Suppressor macrophage (primary cell): ENCODE measurements at regions not wholly inside any gene's neighbourhood (a gene's known extent, or its start where the extent isn't known, plus 50 kb on each side); places are given as distances from the start of the nearest gene placed in this dataset.
"Not testable (repeated sequence)": the region's sequence is repeated elsewhere in the genome, so short reads cannot be mapped to it uniquely, and the experiment has no call there.

Source experiments
- DNase-seq, 4 experiments: peaks; one replicate each; pipeline ENCODE4 v3.0.0-alpha.2; 2020 to 2022

- no peak for DNase-seq
These were observed 627.4 kb downstream of the FBXO15 start for GRCh38 chr18:73520229-73520628.

GRCh38 chr18:73516056-73516455 lies 631.6 kb downstream of the FBXO15 start:
- DNase-seq, result not testable (repeated sequence)

DNA sequence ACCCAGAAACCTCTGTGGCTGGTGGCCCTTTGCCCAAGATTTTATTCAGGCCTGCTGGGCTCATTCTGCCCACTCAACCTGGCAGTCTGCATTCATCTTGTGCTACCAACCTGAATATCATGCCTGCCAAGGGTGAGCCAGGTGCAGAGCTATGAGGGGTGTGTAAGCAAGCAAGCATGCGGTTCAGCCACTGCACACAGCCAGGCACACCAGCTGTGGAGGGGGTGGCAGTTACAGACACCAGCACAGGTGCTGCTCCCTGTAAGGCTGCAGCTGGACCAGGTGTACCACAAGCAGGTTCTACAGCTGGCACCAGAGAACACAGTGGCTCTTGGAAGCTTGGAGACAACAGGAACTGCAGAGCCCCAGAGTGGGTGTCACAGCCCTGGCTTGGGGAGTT lies 633.2 kb downstream of the FBXO15 start:
- no peak for DNase-seq

DNA sequence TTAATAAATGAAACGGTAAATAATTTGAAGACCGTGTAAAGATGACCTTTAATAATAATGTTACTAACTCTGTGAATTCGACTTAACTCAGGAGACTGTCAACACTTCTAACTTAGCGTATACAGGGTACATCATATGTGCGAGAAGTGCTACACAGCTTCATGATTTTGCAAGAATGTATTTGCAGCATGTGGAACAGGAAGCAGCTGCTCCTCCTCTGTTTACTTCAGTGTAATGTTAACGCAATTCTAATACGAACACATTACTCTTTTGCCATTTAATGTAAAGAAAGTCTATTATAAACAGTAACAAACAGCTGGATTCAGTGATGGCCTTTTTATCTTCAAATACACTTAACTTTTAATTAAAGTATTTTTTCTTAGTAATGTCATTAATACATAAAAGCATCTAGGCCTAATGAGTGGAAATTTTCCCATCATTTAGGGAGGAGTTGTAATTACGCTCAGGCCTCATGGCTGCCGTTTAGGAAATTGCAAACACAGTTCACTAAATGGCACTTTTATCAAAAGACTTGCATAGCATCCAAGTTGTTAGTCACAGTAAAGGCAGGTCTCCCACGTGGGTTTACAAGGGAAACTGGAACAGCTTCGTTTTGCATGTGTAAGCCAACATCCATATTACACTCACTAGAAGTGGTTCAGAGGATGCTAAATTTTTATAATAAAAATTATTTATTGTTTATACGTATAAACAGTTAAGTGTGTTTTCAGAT lies 635.7 kb downstream of the FBXO15 start:
- DNase-seq, result no peak

GRCh38 chr18:73509460-73509859 lies 638.2 kb downstream of the FBXO15 start:
- DNase-seq, result no peak

DNA sequence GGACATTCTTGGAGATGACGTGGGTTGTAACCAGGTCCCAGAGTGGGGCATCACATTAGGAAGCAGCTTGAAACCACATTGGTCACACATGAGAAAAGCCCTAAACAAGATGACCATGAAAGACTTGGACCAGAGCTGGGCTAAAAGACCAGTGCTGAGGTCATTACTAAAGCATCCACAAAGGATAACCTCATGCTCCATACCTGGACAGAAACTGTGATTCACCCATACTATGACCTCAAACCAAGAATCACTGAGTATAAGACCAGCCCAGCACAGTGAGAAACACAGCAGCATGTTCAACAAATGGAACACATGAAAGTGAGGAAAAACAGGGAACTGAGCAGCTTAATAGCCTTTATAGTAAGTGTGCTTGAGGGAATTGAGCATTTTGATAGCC lies 635.5 kb upstream of the NETO1 start:
- DNase-seq, result no peak

GRCh38 chr18:73487966-73488365 lies 620.2 kb upstream of the NETO1 start:
- DNase-seq, result no peak

- no peak for DNase-seq
These were observed 617.4 kb upstream of the NETO1 start for GRCh38 chr18:73485166-73485565.

DNA sequence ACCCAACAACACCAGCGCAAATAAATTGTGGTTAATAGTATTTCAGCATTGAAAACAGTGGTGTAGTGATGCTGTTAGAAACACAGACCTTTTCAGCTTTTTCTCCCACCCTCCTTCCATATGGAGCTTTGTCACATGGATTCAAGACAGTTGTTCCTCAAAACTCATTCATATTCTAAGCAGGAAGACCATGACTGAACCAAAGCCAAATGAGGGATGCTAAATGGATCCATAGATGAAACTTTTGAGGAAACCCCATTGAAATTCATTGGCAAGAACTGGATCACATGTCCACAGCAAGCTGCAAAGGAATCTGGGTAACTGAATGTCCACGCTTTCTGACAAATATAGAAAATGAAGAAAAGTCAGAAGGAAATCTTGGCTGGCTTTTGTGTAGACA lies 615.1 kb upstream of the NETO1 start:
- DNase-seq, result no peak

DNA sequence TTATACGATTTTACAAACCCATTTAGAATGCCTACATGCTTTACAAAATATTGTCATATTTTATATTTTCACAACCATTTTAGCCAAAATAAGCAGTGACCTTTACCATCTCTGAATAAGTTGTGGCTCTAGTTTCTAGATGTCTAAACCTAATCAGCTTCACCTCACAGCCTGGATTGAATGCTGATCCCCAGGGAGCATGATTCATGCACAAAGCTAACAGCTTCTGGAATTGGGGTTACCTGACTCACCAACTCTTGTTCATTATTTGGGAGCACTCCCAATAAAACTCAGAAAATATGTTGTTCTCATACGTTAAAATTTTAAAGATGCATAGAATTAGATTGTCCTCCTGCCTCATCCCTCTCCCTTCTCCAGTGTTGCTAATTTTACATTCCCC lies 611.7 kb upstream of the NETO1 start:
- DNase-seq, result no peak

DNA sequence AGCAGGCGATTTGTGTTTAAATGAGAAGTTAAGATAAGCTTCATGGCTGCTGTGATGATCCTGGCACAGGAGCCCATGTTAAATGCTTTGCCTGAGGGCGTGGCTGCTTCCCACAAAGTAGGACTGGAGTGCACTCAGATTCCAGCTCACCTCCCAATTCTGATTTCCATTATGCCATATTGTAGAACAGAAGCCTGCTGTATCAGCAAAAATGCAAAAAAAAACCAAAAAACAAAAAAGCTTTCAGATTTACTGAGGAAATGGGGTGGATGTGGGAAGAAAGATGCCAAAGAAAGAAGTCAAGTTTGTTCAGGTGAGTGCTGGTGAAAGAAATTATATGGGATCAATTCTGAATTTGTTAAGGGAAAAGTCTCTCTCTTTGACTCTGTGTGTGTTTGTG lies 610.4 kb upstream of the NETO1 start:
- DNase-seq, result no peak

DNA sequence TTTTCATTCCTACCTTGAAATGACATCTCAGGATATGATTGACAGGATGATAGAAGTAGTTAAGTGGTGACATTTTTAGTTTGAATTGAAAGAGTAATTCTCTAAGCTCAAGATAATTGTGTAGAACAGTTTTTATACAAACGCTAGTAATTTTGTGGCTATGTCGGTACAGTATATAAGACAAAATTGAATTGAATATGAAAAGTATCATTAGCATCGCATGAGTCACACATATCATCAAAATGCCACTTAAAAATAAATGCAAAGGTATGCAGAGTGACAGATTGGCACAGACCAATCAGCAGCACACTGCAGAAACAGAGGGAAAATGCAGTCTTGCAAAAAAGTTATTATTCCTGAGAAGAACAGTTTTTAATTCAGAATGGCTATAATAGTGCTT lies 608.2 kb upstream of the NETO1 start:
- DNase-seq, result no peak

DNA sequence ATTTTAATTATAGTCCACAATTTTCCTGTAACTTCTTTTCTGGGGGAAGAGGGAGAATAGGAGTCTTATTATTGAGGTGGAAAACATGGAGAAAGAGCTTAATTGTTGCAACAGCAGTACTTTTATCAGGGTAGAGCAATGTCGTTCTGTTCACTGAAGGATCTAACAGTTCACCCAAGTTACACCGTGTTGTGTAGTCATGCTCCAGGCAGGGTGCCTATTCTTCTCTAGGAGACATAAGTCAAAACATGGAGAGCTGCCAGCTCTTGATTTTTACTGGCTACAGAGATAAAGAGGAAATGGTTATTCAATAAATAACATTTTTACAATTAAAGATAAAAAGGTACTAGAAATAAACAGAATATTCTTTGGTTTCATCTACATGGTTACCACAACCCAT lies 594.3 kb upstream of the NETO1 start:
- DNase-seq, result no peak

DNA sequence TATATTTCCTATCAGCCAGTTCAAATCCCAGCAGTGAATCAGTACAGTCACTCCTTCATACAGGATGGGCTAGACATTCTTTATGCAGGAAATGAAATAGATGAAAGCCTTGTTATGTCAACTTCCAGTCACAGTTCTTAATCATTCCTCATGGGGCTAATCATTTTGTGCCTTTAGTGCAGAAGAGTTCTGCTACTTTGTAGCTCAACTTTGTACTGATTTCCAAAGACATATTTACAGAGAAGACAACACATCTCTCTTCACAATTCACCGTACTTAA lies 593.9 kb upstream of the NETO1 start:
- no peak for DNase-seq

GRCh38 chr18:73461038-73461779 lies 593.4 kb upstream of the NETO1 start:
- DNase-seq, result no peak

GRCh38 chr18:73458186-73458964 lies 590.6 kb upstream of the NETO1 start:
- no peak for DNase-seq

GRCh38 chr18:73456643-73457042 lies 588.9 kb upstream of the NETO1 start:
- no peak for DNase-seq

GRCh38 chr18:73452866-73453265 lies 585.1 kb upstream of the NETO1 start:
- DNase-seq, result no peak

- no peak for DNase-seq
These were observed 578.7 kb upstream of the NETO1 start for GRCh38 chr18:73446502-73446901.

DNA sequence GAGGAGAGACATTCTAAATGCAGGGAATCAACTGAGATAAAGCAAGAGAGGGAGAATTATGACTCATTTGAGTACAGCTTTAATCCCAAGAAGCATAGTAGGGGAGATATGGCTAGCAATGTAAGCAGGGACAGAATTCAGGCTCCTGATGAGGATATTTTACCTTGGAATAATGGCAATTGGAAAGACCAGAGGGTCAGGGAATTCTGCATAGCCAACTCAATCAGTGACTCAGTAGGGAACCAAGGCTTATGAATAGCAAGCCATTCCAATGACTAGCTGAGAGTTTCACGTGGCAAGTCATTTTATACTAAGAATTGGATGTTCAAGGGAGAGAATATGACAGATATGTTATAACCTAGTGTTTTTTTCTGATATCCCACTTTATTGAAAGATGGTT lies 563.8 kb upstream of the NETO1 start:
- no peak for DNase-seq

DNA sequence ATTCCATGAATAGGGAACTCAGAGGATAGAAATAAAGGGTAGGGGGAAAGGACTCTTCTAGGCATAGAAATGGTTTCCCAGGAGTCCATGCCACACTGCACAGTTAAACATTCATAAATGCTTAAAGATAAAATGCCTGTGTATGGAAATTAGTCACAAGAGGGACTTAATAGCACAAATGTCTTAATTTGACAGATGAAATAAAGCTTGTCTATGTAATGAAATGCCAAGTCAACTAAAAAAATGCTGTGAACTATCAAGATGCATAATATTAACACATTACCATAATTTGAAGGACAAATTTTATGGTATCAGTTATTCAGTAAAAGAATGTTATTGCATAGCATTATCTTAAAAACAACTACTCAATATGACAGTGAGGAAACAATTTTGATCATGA lies 553.2 kb upstream of the NETO1 start:
- DNase-seq, result no peak

DNA sequence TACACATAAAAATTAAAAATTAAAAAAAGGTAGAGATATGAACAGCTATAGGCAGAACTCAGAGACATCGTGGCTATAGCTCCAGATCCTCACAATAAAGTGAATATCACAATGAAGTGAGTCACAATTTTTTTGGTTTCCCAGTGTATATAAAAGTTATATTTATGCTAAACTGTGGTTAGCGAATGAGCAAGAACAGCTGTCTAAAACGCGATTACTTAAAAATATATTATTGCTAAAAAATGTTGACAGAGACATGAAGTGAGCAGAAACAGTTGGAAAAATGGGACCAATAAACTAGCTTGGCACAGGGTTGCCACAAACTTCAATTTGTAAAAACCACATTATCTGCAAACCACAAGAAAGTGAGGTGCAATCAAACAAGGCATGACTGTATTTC lies 551.7 kb upstream of the NETO1 start:
- no peak for DNase-seq

DNA sequence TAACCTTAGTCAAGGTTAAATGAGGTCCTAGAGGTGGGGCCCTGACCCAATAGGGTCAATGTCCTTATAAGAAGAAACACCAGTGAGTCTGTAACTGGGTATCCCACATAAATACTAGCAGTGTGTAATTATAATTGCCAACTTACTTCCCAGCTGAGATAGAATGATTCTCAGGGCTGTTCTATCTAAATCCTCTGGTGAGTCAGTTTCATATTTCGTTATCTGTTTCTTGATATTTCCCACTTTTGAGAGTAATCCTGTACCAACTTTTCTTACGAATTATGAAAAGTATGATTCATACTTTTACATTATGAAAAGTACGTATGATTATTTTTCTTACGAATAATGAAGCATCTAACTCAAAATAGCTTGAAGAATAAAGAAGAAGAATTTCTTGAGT lies 546.8 kb upstream of the NETO1 start:
- no peak for DNase-seq

- no peak for DNase-seq
These were observed 546.3 kb upstream of the NETO1 start for GRCh38 chr18:73414069-73414468.
